Calu3 (cell line): ENCODE measurements at regions not wholly inside any gene's neighbourhood (a gene's known extent, or its start where the extent isn't known, plus 50 kb on each side); places are given as distances from the start of the nearest gene placed in this dataset.

Experiments
- BruUV-seq: library from RNA; stranded (reverse); fragments of 400-500 nt; replicated peaks from 2 replicates; lab custom pipeline; 2021; lab: Mats Ljungman, UMichigan
- CTCF ChIA-PET: fragments of 300-600 bp; sonication (Branson Sonifier 250); formaldehyde crosslinking; loops from one replicate; lab custom pipeline; 2022; ENCODE audit warnings: antibody characterized with exemption; lab: Charles Lee
- DNase-seq: peaks from one replicate; pipeline ENCODE4 v3.0.0; 2022
- H3K27ac Mint-ChIP-seq: one replicate; pipeline ENCODE4 v1.8.0; 2022; ENCODE audit warnings: mixed read lengths; ENCODE audit not compliant: unreplicated experiment
- H3K27me3 Mint-ChIP-seq: one replicate; pipeline ENCODE4 v1.8.0; 2022; ENCODE audit warnings: mixed read lengths; ENCODE audit not compliant: unreplicated experiment
- H3K36me3 Mint-ChIP-seq: one replicate; pipeline ENCODE4 v1.8.0; 2022; ENCODE audit warnings: mild to moderate bottlenecking, moderate library complexity, mixed read lengths; ENCODE audit not compliant: insufficient read depth, unreplicated experiment
- H3K4me1 Mint-ChIP-seq: one replicate; pipeline ENCODE4 v1.8.0; 2022; ENCODE audit warnings: mild to moderate bottlenecking, low read depth, mixed read lengths; ENCODE audit not compliant: unreplicated experiment
- H3K4me3 Mint-ChIP-seq: one replicate; pipeline ENCODE4 v1.8.0; 2022; ENCODE audit warnings: mild to moderate bottlenecking, low read depth, moderate library complexity, mixed read lengths; ENCODE audit not compliant: unreplicated experiment
- H3K9me3 Mint-ChIP-seq: one replicate; pipeline ENCODE4 v1.8.0; 2022; ENCODE audit warnings: low read depth, mixed read lengths; ENCODE audit not compliant: unreplicated experiment
- intact Hi-C: fragments of 100-400 bp; cut with micrococcal nuclease; formaldehyde crosslinking; loops from one replicate; pipeline ENCODE4 v1.10.0; 2022; ENCODE audit not compliant: unreplicated experiment
- TF ChIP-seq, protein P1 (sequence below): fragments of 200-600 bp; IDR thresholded peaks from one replicate; pipeline ENCODE4 v1.8.0; 2022; ENCODE audit warnings: antibody characterized with exemption; ENCODE audit not compliant: unreplicated experiment

DNA sequence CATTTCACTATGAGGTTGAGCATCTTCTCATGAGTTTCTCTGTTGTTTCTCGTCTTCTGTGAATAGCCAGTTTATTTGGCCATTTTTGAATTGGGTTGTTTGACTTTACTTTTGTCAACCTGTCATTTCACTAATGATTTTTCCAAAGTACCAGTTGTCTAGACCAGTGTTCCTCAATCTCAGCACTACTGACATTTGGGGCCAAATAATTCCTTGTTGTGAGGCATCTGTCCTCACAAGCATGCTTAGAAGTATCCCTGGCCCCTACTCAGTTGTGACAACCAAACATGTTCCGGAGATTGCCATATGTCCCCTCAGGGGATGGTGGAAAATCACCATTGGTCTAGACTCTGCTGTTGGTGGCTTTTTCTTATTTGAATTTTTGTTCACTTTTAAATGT is 87.7 kb upstream of the GNAZ start:
- TF ChIP-seq, protein P1, sequence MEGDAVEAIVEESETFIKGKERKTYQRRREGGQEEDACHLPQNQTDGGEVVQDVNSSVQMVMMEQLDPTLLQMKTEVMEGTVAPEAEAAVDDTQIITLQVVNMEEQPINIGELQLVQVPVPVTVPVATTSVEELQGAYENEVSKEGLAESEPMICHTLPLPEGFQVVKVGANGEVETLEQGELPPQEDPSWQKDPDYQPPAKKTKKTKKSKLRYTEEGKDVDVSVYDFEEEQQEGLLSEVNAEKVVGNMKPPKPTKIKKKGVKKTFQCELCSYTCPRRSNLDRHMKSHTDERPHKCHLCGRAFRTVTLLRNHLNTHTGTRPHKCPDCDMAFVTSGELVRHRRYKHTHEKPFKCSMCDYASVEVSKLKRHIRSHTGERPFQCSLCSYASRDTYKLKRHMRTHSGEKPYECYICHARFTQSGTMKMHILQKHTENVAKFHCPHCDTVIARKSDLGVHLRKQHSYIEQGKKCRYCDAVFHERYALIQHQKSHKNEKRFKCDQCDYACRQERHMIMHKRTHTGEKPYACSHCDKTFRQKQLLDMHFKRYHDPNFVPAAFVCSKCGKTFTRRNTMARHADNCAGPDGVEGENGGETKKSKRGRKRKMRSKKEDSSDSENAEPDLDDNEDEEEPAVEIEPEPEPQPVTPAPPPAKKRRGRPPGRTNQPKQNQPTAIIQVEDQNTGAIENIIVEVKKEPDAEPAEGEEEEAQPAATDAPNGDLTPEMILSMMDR = no peak
- intact Hi-C loops = no loop called here
- DNase-seq = no peak
- Mint-ChIP-seq H3K4me1 (no peaks in the 10 kb centered on the region), H3K27ac (no peak overlapping the region), H3K27me3 (peaks cover 57% of the 10 kb centered on the region), H3K4me3 (no peak overlapping the region), H3K36me3 (no peaks in the 10 kb centered on the region), H3K9me3 (peaks cover 5% of the 10 kb centered on the region)
- no TSS peak for BruUV-seq
- CTCF ChIA-PET = no interaction called here

DNA sequence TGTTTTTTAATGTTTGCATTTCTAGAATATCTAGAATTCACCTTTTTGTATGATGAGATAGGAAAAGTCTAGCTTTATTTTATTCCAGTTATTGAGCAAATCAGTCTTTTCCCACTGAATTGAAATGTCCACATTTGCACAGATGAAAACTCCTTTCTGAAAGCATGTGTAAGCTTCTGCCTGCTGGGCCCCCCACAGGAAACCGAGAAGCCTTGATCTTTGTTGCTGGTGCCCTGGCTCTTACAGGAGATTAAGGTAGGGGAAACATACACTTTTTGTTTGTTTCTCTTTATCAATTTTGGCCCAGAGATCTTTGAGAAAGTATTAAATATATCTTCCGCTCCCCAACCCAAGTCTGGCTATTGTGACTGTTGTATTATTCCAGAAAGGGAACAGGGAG is 87.2 kb upstream of the GNAZ start:
- Mint-ChIP-seq H3K4me1 (no peaks in the 10 kb centered on the region), H3K9me3 (peaks cover 5% of the 10 kb centered on the region), H3K27me3 (peaks cover 57% of the 10 kb centered on the region), H3K36me3 (no peaks in the 10 kb centered on the region), H3K4me3 (no peak overlapping the region), H3K27ac (no peak overlapping the region)
- intact Hi-C loops = no loop called here
- DNase-seq = no peak
- TF ChIP-seq, protein P1 = no peak
- CTCF ChIA-PET = no interaction called here
- BruUV-seq = no TSS peak

DNA sequence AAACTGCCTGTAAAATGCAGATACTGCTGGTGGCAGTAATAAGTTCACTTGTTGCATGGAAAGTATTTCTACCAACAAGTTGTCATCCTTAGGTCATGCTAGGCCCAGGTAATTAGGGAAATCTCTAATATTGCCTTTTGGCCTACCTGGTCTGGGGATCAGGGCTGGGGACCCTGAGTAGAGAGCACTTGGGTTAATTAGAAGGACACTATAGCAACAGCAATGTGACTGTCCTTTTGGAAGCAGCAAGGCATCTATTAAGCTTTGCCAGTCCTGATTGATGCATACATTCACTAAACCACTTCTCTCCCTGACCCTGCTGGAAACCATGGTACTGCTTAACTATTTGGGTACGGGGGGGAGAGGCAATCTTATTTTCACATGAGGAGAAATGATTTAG is 86.5 kb upstream of the GNAZ start:
- Mint-ChIP-seq H3K27ac (no peak overlapping the region), H3K4me1 (no peaks in the 10 kb centered on the region), H3K27me3 (peaks cover 57% of the 10 kb centered on the region), H3K36me3 (no peaks in the 10 kb centered on the region), H3K4me3 (no peak overlapping the region), H3K9me3 (peaks cover 5% of the 10 kb centered on the region)
- no TSS peak for BruUV-seq
- intact Hi-C loops = no loop called here
- CTCF ChIA-PET = no interaction called here
- no peak for DNase-seq
- TF ChIP-seq, protein P1 = no peak

DNA sequence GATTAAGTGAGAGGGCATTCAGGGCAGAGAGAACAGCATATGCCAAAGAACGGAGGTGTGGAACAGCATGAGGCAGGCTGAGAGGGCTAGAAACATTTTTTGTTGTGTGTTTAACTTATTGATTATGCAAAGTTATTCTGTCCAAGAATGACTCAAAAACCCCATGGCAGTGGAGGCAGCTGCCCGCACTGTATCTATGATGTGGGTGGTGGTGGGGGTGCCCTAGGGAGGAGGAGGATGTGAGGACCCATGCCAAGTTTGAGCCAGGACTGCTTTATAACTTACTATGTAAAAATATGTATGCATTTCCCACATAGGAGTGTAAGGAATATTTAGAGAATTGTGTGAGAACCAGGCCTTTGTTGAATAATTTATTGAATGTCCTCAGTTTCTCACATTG is 85.4 kb upstream of the GNAZ start:
- no TSS peak for BruUV-seq
- Mint-ChIP-seq H3K9me3 (peaks cover 5% of the 10 kb centered on the region), H3K4me1 (no peaks in the 10 kb centered on the region), H3K36me3 (no peaks in the 10 kb centered on the region), H3K27me3 (peaks cover 57% of the 10 kb centered on the region), H3K27ac (no peak overlapping the region), H3K4me3 (no peak overlapping the region)
- DNase-seq = no peak
- CTCF ChIA-PET = no interaction called here
- intact Hi-C loops = no loop called here
- TF ChIP-seq, protein P1 = no peak

DNA sequence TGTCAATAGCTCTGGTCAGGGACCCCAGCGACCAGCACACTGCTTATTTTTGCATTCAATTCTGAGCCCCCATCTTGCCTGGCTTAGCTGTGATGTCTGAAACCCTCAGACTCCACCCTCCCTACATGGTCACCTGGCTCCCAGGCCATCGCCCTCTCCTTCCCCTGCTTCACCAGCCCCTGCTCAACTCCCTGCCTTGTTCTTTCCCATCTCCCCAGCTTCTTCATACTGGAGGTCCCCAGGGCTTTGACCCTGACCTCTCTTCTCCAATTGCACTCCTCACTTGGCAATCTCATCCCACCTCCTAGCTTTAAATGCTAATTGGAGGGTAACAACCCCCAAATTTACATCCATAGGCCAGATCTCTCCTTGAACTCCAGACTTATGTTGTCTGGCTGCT is 84.3 kb upstream of the GNAZ start:
- no peaks in the 10 kb centered on the region for H3K36me3 Mint-ChIP-seq
- no peak overlapping the region for H3K27ac Mint-ChIP-seq
- no peak overlapping the region for H3K4me3 Mint-ChIP-seq
- no TSS peak for BruUV-seq
- TF ChIP-seq, protein P1 = no peak
- intact Hi-C loops = no loop called here
- no peaks in the 10 kb centered on the region for H3K4me1 Mint-ChIP-seq
- H3K27me3 Mint-ChIP-seq = peaks cover 67% of the 10 kb centered on the region
- CTCF ChIA-PET = no interaction called here
- H3K9me3 Mint-ChIP-seq = peaks cover 3% of the 10 kb centered on the region
- DNase-seq = no peak
